ENCODE measurements at regions not wholly inside any gene's neighbourhood (a gene's known extent, or its start where the extent isn't known, plus 50 kb on each side); places are given as distances from the start of the nearest gene placed in this dataset.
"Not testable (repeated sequence)": the region's sequence is repeated elsewhere in the genome, so short reads cannot be mapped to it uniquely, and the experiment has no call there.

DNA sequence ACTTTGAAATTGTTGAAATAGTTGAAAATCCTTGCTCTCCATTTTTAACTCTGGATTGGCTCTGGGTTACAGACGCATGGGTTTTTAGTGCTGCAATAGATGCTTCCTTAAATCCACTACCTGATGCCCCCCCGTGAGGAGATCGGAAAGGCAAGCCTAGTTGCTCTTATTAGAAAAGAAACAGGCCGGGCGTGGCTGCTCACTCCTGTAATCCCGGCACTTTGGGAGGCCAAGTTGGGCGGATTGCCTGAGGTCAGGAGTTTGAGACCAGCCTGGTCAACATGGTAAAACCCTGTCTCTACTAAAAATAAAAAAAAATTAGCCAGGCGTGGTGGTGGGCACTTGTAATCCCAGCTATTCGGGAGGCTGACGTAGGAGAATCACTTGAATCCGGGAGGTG lies 202.0 kb upstream of the FOXK1 start:
- not testable (repeated sequence) for TF ChIP-seq POLR2A (IDR thresholded peaks at IDR 0.05)
- TF ChIP-seq, protein P1, sequence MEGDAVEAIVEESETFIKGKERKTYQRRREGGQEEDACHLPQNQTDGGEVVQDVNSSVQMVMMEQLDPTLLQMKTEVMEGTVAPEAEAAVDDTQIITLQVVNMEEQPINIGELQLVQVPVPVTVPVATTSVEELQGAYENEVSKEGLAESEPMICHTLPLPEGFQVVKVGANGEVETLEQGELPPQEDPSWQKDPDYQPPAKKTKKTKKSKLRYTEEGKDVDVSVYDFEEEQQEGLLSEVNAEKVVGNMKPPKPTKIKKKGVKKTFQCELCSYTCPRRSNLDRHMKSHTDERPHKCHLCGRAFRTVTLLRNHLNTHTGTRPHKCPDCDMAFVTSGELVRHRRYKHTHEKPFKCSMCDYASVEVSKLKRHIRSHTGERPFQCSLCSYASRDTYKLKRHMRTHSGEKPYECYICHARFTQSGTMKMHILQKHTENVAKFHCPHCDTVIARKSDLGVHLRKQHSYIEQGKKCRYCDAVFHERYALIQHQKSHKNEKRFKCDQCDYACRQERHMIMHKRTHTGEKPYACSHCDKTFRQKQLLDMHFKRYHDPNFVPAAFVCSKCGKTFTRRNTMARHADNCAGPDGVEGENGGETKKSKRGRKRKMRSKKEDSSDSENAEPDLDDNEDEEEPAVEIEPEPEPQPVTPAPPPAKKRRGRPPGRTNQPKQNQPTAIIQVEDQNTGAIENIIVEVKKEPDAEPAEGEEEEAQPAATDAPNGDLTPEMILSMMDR (IDR thresholded peaks at IDR 0.05) = not testable (repeated sequence)

All from Peyer's patch (tissue), 4 donors.